ENCODE measurements at regions not wholly inside any gene's neighbourhood (a gene's known extent, or its start where the extent isn't known, plus 50 kb on each side); places are given as distances from the start of the nearest gene placed in this dataset.

GRCh38 chr5:133848341-133848811 is 120.0 kb downstream of the C5orf15 start:
- TF ChIP-seq CTCF (IDR thresholded peaks at IDR 0.05): no peak
- TF ChIP-seq POLR2A (IDR thresholded peaks at IDR 0.05): no peak

Measured in right lobe of liver (tissue), 4 donors.